ENCODE measurements at regions not wholly inside any gene's neighbourhood (a gene's known extent, or its start where the extent isn't known, plus 50 kb on each side); places are given as distances from the start of the nearest gene placed in this dataset.

- H3K4me1 Mint-ChIP-seq (ENCODE audit: unreplicated experiment) = no peaks in the 10 kb centered on the region
- H3K27me3 Mint-ChIP-seq (ENCODE audit: unreplicated experiment) = no peaks in the 10 kb centered on the region
- H3K27ac Mint-ChIP-seq (ENCODE audit: unreplicated experiment) = no peak overlapping the region
- no peaks in the 10 kb centered on the region for H3K9me3 Mint-ChIP-seq (ENCODE audit: unreplicated experiment)
- no peak overlapping the region for H3K4me3 Mint-ChIP-seq (ENCODE audit: unreplicated experiment)
- no peak for DNase-seq (ENCODE audit: low spot score)
- TF ChIP-seq, protein P1, sequence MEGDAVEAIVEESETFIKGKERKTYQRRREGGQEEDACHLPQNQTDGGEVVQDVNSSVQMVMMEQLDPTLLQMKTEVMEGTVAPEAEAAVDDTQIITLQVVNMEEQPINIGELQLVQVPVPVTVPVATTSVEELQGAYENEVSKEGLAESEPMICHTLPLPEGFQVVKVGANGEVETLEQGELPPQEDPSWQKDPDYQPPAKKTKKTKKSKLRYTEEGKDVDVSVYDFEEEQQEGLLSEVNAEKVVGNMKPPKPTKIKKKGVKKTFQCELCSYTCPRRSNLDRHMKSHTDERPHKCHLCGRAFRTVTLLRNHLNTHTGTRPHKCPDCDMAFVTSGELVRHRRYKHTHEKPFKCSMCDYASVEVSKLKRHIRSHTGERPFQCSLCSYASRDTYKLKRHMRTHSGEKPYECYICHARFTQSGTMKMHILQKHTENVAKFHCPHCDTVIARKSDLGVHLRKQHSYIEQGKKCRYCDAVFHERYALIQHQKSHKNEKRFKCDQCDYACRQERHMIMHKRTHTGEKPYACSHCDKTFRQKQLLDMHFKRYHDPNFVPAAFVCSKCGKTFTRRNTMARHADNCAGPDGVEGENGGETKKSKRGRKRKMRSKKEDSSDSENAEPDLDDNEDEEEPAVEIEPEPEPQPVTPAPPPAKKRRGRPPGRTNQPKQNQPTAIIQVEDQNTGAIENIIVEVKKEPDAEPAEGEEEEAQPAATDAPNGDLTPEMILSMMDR (IDR thresholded peaks at IDR 0.05; ENCODE audit: unreplicated experiment) = no peak
- no peaks in the 10 kb centered on the region for H3K36me3 Mint-ChIP-seq (ENCODE audit: low read depth, unreplicated experiment)
These were observed 1163.3 kb downstream of the VRK1 start for GRCh38 chr14:97960436-97960835.

- no peaks in the 10 kb centered on the region for H3K27me3 Mint-ChIP-seq (ENCODE audit: unreplicated experiment)
These were observed 1173.0 kb downstream of the VRK1 start for GRCh38 chr14:97970222-97970621.

GRCh38 chr14:97975216-97975615 is 1178.0 kb downstream of the VRK1 start:
- Mint-ChIP-seq H3K27me3 (ENCODE audit: unreplicated experiment) (no peaks in the 10 kb centered on the region), H3K27ac (ENCODE audit: unreplicated experiment) (no peak overlapping the region)

More at GRCh38 chr14:97970222-97970621, 1173.0 kb downstream of the VRK1 start:
- no peak overlapping the region for H3K4me3 Mint-ChIP-seq (ENCODE audit: unreplicated experiment)
- H3K36me3 Mint-ChIP-seq (ENCODE audit: low read depth, unreplicated experiment) = no peaks in the 10 kb centered on the region
- H3K4me1 Mint-ChIP-seq (ENCODE audit: unreplicated experiment) = no peaks in the 10 kb centered on the region
- no peak for DNase-seq (ENCODE audit: low spot score)
- TF ChIP-seq, protein P1 (IDR thresholded peaks at IDR 0.05; ENCODE audit: unreplicated experiment) = no peak
- no peaks in the 10 kb centered on the region for H3K9me3 Mint-ChIP-seq (ENCODE audit: unreplicated experiment)
- H3K27ac Mint-ChIP-seq (ENCODE audit: unreplicated experiment) = no peak overlapping the region

DNA sequence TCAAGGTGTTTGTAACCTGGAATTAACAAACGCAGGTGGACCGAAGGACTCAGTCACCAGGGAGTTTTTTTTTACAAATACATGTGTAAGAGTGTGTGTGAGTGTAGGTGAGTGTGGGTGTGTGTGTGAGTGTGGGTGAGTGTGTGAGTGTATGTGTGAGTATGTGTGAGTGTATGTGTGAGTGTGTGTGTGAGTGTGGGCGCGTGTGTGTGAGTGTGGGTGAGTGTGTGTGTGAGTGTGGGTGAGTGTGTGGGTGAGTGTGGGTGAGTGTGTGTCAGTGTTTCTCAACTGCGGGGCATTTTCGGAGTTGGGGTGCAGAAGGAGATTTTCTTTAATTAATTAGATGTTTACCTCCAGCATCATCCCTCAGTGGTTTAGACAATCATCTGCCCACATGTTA is 1178.8 kb downstream of the VRK1 start:
- Mint-ChIP-seq H3K9me3 (ENCODE audit: unreplicated experiment) (no peaks in the 10 kb centered on the region), H3K27ac (ENCODE audit: unreplicated experiment) (no peak overlapping the region), H3K27me3 (ENCODE audit: unreplicated experiment) (no peaks in the 10 kb centered on the region), H3K4me1 (ENCODE audit: unreplicated experiment) (no peaks in the 10 kb centered on the region), H3K36me3 (ENCODE audit: low read depth, unreplicated experiment) (no peaks in the 10 kb centered on the region), H3K4me3 (ENCODE audit: unreplicated experiment) (no peak overlapping the region)
- TF ChIP-seq, protein P1 (IDR thresholded peaks at IDR 0.05; ENCODE audit: unreplicated experiment) = no peak
- no peak for DNase-seq (ENCODE audit: low spot score)

More at GRCh38 chr14:97975216-97975615, 1178.0 kb downstream of the VRK1 start:
- no peak for DNase-seq (ENCODE audit: low spot score)
- TF ChIP-seq, protein P1 (IDR thresholded peaks at IDR 0.05; ENCODE audit: unreplicated experiment) = no peak
- Mint-ChIP-seq H3K4me3 (ENCODE audit: unreplicated experiment) (no peak overlapping the region), H3K4me1 (ENCODE audit: unreplicated experiment) (no peaks in the 10 kb centered on the region), H3K36me3 (ENCODE audit: low read depth, unreplicated experiment) (no peaks in the 10 kb centered on the region), H3K9me3 (ENCODE audit: unreplicated experiment) (no peaks in the 10 kb centered on the region)

DNA sequence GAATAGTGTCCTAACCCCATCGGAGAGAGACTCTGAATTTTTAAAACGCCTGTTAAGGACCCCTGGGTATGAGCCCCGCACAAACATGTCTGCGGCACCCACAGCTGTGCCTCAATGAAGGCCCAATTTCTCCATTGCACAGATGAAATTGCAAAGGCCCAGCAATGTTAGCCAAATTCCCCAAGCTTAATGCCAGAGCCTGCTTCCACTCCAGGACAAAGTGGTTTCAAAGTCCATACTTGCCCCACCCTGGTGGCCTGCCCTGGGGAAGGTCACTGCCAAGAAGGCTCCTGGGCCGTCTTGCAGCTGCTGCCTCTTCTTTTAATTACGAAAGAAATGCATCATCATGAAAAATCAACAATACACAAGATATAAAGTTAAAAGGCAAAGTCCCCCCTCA is 1179.7 kb downstream of the VRK1 start:
- no peak overlapping the region for H3K27ac Mint-ChIP-seq (ENCODE audit: unreplicated experiment)
- TF ChIP-seq, protein P1 (IDR thresholded peaks at IDR 0.05; ENCODE audit: unreplicated experiment) = no peak

More for the DNA sequence above, 1179.7 kb downstream of the VRK1 start:
- H3K4me3 Mint-ChIP-seq (ENCODE audit: unreplicated experiment) = no peak overlapping the region
- H3K27me3 Mint-ChIP-seq (ENCODE audit: unreplicated experiment) = peaks cover 1% of the 10 kb centered on the region
- DNase-seq (ENCODE audit: low spot score) = no peak
- H3K9me3 Mint-ChIP-seq (ENCODE audit: unreplicated experiment) = no peaks in the 10 kb centered on the region
- no peaks in the 10 kb centered on the region for H3K36me3 Mint-ChIP-seq (ENCODE audit: low read depth, unreplicated experiment)
- no peaks in the 10 kb centered on the region for H3K4me1 Mint-ChIP-seq (ENCODE audit: unreplicated experiment)
